Mesodermal cell (in vitro differentiated cells): ENCODE measurements at regions not wholly inside any gene's neighbourhood (a gene's known extent, or its start where the extent isn't known, plus 50 kb on each side); places are given as distances from the start of the nearest gene placed in this dataset.
"Not testable (repeated sequence)": the region's sequence is repeated elsewhere in the genome, so short reads cannot be mapped to it uniquely, and the experiment has no call there.

Experiments
- H3K27ac ChIP-seq: 2 replicates; pipeline ENCODE4 v1.7.0; 2013; ENCODE audit warnings: mild to moderate bottlenecking, low read depth, low read length, moderate library complexity; ENCODE audit not compliant: severe bottlenecking
- H3K36me3 ChIP-seq: 2 replicates; pipeline ENCODE4 v1.7.1; 2013; ENCODE audit warnings: mild to moderate bottlenecking, low read length, moderate library complexity; ENCODE audit not compliant: control insufficient read depth, insufficient read depth
- H3K4me1 ChIP-seq: one replicate; pipeline ENCODE4 v1.7.1; 2013; ENCODE audit warnings: mild to moderate bottlenecking, low read length; ENCODE audit not compliant: insufficient read depth, control insufficient read depth, poor library complexity, severe bottlenecking
- H3K4me3 ChIP-seq: 2 replicates; pipeline ENCODE4 v1.7.0; 2013; ENCODE audit warnings: low read length, control low read depth, mild to moderate bottlenecking; ENCODE audit not compliant: insufficient read depth, poor library complexity, severe bottlenecking; ENCODE audit errors: extremely low read depth
- H3K9me3 ChIP-seq: 2 replicates; pipeline ENCODE4 v1.7.1; 2013; ENCODE audit warnings: mild to moderate bottlenecking, low read length, moderate library complexity; ENCODE audit not compliant: control insufficient read depth
- WGBS, 2 experiments: methylation state at CpG; one replicate each; pipeline ENCODE4 v1.1.5; 2013; ENCODE audit warnings: missing lambda C conversion rate in 2 of 2; ENCODE audit not compliant: insufficient coverage in 2 of 2; 5-methylcytosine and 5-hydroxymethylcytosine counted together

- Histone ChIP-seq H3K9me3 (no peaks in the 10 kb centered on the region), H3K27ac (no peak overlapping the region), H3K36me3 (no peaks in the 10 kb centered on the region), H3K4me1 (no peaks in the 10 kb centered on the region), H3K4me3 (no peak overlapping the region)
- WGBS, 2 experiments: 91 to 97% methylated on average over 2 to 3 of the region's 5 CpGs
Measured at GRCh38 chr6:15001326-15001910, 244.5 kb upstream of the JARID2 start.

DNA sequence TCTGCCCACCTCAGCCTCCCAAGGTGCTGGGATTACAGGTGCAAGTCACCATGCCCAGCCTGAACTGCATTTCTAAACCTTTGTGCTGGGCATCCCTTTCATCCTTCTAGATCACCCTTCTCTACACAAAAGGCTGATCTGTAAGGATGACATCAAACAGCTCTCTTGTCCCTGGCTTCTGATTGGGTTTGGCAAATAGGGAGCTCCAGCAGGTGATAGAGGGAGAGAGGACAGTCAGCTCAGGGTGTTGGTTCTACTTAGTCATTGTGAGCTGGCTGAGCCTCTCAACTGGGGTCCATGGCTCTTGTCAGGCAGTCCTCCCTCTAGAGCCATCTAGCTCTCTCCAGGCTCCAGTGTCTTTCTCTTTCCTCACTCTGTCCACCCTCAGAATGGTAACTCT lies 237.6 kb upstream of the JARID2 start:
- Histone ChIP-seq H3K4me1 (no peaks in the 10 kb centered on the region), H3K9me3 (no peaks in the 10 kb centered on the region), H3K36me3 (no peaks in the 10 kb centered on the region), H3K27ac (no peak overlapping the region), H3K4me3 (no peak overlapping the region)

- WGBS, 2 experiments: no CpG with 5 or more reads among the region's 1 CpG
- Histone ChIP-seq H3K9me3 (no peaks in the 10 kb centered on the region), H3K4me1 (peaks cover 3% of the 10 kb centered on the region), H3K4me3 (no peak overlapping the region), H3K27ac (no peak overlapping the region), H3K36me3 (no peaks in the 10 kb centered on the region)
Measured at GRCh38 chr6:15014958-15015357, 230.9 kb upstream of the JARID2 start.

GRCh38 chr6:15016813-15017212 lies 229.1 kb upstream of the JARID2 start:
- Histone ChIP-seq H3K27ac (no peak overlapping the region), H3K4me1 (peaks cover 3% of the 10 kb centered on the region), H3K36me3 (no peaks in the 10 kb centered on the region), H3K4me3 (no peak overlapping the region), H3K9me3 (no peaks in the 10 kb centered on the region)
- WGBS, 2 experiments: 71 to 100% methylated on average over 1 of the region's 6 CpGs

GRCh38 chr6:15017261-15017660 lies 228.6 kb upstream of the JARID2 start:
- Histone ChIP-seq H3K9me3 (no peaks in the 10 kb centered on the region), H3K4me3 (no peak overlapping the region), H3K27ac (no peak overlapping the region), H3K4me1 (peaks cover 3% of the 10 kb centered on the region), H3K36me3 (no peaks in the 10 kb centered on the region)
- 33 to 42% methylated on average over 10 of the region's 11 CpGs for WGBS, 2 experiments

DNA sequence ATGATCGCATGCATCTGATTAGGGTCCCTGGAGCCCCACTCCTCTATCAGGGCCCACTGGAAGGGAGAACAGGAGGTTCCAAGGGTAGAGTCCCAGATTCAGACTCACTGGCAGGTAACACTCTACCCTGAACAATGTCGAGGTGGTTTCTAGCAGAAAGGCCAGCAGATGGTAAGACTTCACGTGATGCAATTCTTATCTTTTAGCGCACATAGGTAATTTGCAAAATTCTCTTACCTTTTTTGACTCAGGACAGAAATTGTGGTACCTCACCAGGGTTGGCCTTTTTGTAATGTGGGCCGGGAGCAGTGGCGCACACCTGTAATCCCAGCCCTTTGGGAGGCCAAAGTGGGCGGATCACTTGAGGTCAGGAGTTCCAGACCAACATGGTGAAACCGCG lies 228.1 kb upstream of the JARID2 start:
- Histone ChIP-seq H3K27ac (no peak overlapping the region), H3K4me1 (peaks cover 3% of the 10 kb centered on the region), H3K9me3 (no peaks in the 10 kb centered on the region), H3K4me3 (no peak overlapping the region), H3K36me3 (no peaks in the 10 kb centered on the region)
- WGBS, 2 experiments: 93 to 94% methylated on average over 9 of the region's 9 CpGs

DNA sequence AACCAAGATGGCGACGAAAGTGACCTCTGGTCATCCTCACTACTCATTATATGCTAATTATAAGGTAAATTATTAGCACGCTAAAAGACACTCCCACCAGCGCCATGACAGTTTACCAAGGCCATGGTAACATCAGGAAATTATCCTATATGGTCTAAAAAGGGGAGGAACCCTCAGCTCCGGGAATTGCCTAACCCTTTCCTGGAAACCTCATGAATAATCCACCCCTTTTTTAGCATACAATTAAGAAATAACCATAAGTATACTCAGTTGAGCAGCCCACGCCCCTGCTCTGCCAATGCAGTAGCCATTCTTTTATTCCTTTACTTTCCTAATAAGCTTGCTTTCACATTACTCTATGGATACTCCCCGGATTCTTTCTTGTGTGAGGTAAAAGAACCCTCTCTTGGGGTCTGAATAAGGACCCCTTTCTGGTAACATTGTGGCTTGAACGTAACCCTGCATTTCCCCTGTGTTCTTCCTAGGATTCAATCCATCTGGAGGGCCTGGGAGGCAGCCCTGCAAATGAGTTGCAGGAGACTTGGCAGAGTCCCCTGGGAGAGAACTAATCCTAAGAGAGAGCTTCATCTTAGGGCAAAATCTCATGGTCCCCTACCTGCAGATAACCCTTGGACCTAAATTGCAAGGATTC lies 225.6 kb upstream of the JARID2 start:
- WGBS, 2 experiments: 86 to 92% methylated on average over 3 to 4 of the region's 8 CpGs
- no peak overlapping the region for H3K4me3 ChIP-seq
- H3K4me1 ChIP-seq: peaks cover 3% of the 10 kb centered on the region
- no peak overlapping the region for H3K27ac ChIP-seq
- H3K36me3 ChIP-seq: no peaks in the 10 kb centered on the region
- no peaks in the 10 kb centered on the region for H3K9me3 ChIP-seq

DNA sequence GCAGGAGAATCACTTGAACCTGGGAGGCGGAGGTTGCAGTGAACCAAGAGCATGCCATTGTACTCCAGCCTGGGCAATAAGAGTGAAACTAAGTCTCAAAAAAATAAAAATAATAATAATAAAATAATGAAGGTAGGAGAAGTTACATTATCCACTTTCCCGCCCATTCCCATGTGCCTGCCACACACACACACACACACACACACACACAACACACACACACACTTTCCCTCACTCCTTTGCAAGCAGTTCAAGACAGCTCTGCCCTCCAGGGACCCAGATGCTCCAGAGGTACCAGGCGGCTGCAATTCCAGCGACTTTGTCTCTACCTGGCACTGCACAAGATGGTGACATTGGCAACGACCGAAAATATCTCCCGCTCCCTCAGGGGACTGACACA lies 224.8 kb upstream of the JARID2 start:
- 97 to 100% methylated on average over 2 to 3 of the region's 7 CpGs for WGBS, 2 experiments
- H3K4me1 ChIP-seq: peaks cover 3% of the 10 kb centered on the region
- no peak overlapping the region for H3K4me3 ChIP-seq
- no peaks in the 10 kb centered on the region for H3K36me3 ChIP-seq
- no peak overlapping the region for H3K27ac ChIP-seq
- no peaks in the 10 kb centered on the region for H3K9me3 ChIP-seq

GRCh38 chr6:15023018-15023417 lies 222.9 kb upstream of the JARID2 start:
- H3K4me1 ChIP-seq, H3K9me3 ChIP-seq: not testable (repeated sequence)
- WGBS, 2 experiments: 97 to 100% methylated on average over 4 to 6 of the region's 14 CpGs

DNA sequence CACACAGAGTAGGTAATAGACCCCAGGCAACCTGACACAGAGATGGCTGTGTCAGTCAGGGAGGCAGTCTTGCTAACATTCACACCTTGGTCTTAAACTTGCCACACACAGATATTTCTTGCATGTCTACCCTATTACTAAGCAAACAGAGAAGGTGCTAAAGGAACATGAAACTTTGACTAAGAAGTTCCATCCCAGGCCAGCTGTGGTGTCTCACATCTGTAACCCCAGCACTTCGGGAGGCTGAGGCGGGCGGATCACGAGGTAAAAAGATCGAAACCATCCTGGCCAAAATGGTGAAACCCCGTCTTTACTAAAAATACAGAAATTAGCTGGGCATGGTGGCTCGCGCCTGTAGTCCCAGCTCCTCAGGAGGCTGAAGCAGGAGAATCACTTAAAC lies 222.4 kb upstream of the JARID2 start:
- Histone ChIP-seq H3K9me3 (no peaks in the 10 kb centered on the region), H3K27ac (no peak overlapping the region), H3K4me3 (no peak overlapping the region), H3K4me1 (peaks cover 1% of the 10 kb centered on the region), H3K36me3 (no peaks in the 10 kb centered on the region)
- WGBS, 2 experiments: 98 to 100% methylated on average over 6 of the region's 8 CpGs

More at GRCh38 chr6:15023018-15023417, 222.9 kb upstream of the JARID2 start:
- not testable (repeated sequence) for H3K4me3 ChIP-seq, H3K36me3 ChIP-seq, H3K27ac ChIP-seq

GRCh38 chr6:15025446-15025845 lies 220.4 kb upstream of the JARID2 start:
- Histone ChIP-seq H3K4me3 (no peak overlapping the region), H3K9me3 (peaks cover 4% of the 10 kb centered on the region), H3K4me1 (no peaks in the 10 kb centered on the region), H3K27ac (no peak overlapping the region), H3K36me3 (no peaks in the 10 kb centered on the region)
- WGBS, 2 experiments: no CpG with 5 or more reads among the region's 3 CpGs
